ENCODE measurements at regions not wholly inside any gene's neighbourhood (a gene's known extent, or its start where the extent isn't known, plus 50 kb on each side); places are given as distances from the start of the nearest gene placed in this dataset.

DNA sequence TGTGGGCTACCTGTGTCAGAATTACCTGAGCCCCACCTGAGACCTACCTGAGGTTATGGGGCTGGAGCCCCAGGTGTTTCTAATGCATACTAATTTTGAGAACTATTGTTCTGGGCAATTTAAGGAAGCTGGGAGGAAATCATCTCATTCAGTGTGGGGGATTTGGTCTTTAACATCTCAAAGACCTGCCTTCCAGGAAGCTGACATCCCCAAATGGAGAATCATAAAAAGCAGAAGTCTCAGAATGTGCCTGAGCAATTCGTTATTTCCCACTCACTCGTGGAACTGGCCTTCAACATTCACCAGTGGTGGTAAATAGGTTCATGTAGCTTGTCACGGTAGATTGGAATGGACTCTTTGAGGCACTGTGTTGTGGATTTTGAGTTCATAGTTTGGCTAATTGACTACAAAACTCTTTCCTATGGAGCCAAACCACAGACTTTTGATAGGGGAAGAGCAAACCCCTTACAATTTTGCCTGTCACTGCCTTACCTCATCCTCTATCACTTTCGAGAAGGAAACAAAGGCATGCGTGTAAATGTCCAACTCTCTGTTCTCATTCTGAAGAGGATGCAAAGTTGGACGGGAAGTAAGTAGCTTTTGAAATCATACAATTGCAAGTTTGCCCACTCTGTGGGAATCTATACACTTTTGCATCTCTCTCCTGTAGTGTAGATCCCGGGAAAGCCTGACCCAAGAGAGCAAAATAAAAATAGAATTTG is 521.0 kb upstream of the MDFIC2 start:
- TF ChIP-seq, protein P1, sequence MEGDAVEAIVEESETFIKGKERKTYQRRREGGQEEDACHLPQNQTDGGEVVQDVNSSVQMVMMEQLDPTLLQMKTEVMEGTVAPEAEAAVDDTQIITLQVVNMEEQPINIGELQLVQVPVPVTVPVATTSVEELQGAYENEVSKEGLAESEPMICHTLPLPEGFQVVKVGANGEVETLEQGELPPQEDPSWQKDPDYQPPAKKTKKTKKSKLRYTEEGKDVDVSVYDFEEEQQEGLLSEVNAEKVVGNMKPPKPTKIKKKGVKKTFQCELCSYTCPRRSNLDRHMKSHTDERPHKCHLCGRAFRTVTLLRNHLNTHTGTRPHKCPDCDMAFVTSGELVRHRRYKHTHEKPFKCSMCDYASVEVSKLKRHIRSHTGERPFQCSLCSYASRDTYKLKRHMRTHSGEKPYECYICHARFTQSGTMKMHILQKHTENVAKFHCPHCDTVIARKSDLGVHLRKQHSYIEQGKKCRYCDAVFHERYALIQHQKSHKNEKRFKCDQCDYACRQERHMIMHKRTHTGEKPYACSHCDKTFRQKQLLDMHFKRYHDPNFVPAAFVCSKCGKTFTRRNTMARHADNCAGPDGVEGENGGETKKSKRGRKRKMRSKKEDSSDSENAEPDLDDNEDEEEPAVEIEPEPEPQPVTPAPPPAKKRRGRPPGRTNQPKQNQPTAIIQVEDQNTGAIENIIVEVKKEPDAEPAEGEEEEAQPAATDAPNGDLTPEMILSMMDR (IDR thresholded peaks at IDR 0.05; ENCODE audit: low read length): no peak
- no peak for TF ChIP-seq EZH2 (IDR thresholded peaks at IDR 0.05; ENCODE audit: borderline replicate concordance, low read length)

All from OCI-LY1 (cell line).